NCI-H2081 (cell line): ENCODE measurements at regions not wholly inside any gene's neighbourhood (a gene's known extent, or its start where the extent isn't known, plus 50 kb on each side); places are given as distances from the start of the nearest gene placed in this dataset.
"Not testable (repeated sequence)": the region's sequence is repeated elsewhere in the genome, so short reads cannot be mapped to it uniquely, and the experiment has no call there.

Experiments
- DNase-seq, 2 experiments: peaks; one replicate each; lab custom pipeline; 2025; lab: John Stamatoyannopoulos, UW

DNA sequence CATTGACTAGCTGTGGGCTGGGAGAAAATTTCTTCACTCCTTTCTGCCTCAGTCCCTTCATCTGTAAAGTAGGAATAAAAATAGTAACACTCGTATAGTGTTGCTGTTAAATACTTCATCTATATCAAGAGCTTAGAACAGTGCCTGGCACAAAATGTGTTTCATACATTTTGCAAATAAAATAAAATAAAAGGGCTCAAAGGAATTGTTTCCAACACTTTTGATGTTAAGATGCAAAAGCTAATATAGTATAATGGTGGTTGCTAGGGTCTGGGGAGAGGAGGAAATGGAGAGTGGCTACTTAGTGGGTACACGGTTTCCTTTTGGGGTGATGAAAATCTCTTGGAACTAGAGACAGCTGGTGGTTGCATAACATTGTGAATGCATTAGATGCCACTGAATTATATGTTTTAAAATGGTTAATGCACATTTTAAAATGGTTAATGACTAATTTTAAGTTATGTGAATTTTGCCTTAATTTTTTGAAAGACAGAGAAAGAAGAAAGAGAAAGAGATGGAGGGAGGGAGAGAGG, 542.1 kb upstream of the ID2 start:
- DNase-seq = no peak

DNA sequence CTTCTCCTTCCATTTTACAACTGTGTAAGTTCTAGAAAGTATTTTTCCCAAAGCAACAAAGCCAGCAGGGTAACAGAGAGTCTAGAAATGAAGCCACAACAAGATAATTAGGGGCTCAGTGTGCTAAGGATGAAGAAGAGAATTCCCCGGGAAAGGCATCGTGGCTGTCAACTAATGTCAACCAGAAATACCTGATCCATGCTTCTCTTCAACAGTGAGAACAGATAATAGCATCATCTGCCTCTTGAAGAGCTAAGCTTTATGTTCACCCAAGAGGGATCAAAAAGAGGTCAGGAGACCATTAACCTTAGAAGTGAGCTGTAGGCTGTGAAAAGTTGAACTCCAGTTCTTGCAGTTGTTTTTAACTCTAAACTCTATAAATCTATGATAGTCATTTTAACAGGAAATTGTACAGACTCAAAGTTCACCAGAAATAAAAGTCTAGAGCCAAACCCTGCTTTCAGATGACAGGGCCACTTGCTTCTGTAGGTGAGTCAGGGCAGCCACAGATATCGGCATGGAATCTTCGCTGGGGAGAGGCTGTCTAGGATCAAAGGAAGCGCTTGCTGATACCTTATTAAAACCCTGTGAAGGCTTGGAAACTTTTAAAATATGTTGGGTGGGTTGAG, 540.7 kb upstream of the ID2 start:
- DNase-seq = no peak

GRCh38 chr2:8141780-8142179, 540.1 kb upstream of the ID2 start:
- no peak for DNase-seq

- no peak for DNase-seq
These were observed 539.4 kb upstream of the ID2 start for GRCh38 chr2:8142461-8142860.

GRCh38 chr2:8144131-8144631, 537.7 kb upstream of the ID2 start:
- DNase-seq = no peak

- DNase-seq = no peak
These were observed 537.1 kb upstream of the ID2 start for GRCh38 chr2:8144785-8145184.

- not testable (repeated sequence) for DNase-seq
These were observed 536.5 kb upstream of the ID2 start for GRCh38 chr2:8145375-8145774.

- DNase-seq = peak; percentile 42 to 83
These were observed 535.5 kb upstream of the ID2 start for GRCh38 chr2:8146132-8147005.

DNA sequence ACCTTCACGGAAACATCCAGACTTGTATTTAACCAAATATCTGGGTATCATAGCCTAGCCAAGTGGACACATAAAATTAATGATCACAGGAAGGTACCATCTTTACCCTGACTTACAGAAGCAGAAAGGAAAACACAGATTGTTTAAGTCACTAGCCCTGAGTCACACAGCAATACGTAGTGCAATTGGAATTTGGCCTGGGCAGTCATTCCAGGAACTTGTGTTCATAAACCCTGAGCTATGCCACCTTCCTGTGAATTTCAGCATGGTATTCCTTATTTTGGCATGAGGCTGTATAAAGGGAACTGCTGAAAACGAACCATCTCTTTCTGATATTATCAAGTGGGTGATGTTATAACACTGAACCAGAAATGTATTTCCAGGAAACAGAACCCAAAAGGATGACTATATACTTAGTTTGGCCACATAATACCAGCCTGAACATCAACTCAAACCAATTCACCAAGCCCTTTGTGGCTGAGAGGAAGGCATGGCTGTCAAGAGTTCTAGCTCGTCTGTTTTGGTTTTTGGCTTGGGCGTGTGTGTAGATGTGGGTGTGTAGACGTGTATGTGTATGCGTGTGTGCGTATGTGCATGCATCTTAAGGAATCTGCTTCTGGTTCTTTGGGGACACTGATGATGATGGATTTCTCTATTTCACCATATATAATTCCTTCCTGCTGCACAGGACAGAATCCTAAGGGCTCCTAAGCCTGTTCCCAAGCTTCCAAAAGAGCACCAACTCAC, 533.4 kb upstream of the ID2 start:
- DNase-seq = no peak

- no peak for DNase-seq
These were observed 532.9 kb upstream of the ID2 start for GRCh38 chr2:8149007-8149405.

DNA sequence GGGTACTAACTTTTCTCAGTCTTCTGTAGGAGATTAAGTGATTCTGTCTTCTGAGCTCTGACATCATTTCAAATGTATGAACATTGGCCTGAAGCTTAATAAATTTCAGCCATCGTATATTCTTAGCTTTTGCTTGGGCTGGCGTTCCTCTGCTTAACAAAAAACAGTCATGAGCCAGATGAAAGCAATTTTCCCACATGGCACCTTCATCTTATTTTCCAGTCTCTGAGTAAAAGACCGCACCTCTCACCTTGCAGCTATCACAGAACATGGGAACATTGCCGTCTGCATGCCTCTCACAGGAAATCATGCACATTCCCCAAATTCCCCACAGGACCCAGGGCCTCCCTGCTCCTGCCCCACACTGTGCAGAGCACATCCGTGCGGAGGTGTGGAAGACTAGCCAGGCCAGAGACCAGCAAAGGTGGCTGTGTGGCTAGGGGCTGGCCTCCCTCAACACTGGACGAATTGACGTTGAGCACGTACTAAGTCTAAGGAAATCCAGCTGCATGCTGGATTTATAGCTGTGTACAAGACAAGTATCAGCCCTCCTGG, 531.8 kb upstream of the ID2 start:
- DNase-seq = no peak

DNA sequence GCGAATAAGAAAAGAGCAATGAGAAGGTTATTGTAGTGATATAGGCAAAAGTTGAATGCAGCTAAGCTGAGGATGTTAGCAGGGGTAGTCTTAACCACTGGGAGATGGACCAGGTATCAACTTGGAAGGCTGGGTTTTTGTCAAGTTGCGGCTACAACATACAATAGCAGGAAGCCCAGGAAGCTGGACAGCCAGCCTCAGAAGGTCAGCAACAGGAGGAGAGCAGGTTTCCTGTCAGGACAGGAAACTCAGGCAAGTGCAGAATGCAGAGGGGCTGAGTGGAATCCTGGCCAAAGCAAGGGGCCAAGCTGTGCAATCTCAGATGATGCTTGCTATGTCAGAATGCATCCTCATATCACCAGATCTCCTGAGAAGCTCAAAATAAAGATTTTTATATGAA, 530.0 kb upstream of the ID2 start:
- DNase-seq = no peak

DNA sequence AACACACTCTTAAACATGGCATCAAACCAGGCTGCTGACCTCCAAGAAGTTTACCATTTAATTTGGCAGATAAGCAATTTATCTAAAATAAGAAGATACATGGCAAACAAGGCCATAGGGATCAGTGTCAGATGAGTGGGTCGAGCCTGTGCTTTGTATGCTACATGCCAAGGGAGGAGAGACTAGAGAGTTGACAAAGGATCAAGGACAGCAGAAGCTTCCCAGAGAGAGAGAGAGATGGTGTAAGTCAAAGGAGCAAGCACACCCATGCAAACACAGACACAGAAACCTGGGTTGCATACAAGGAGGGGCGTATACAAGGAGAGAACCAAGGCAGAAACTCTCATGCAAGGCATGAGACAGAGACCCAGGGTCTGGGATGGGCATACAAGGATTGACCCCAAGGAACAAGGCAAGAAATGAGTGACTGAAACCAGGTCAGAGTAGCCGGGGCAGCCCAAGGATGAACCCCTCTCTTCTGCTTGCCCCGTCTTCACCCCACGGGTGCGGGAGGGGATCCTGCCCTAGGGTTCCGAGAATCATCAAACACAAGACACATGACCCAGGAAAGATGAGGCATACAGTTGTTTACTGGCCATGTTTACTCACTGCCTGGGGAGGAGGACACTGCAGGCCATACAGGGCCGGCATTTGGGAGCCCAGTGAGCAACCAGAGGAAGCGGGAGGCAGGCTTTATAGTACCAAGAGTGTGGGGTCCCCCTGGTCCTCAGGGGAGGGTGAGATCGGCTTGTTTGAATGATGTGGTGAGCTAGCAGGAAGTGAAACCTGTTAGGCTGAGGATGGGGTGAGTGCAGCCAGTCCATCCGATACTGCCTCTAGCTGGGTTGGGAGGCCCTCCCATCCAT, 529.2 kb upstream of the ID2 start:
- no peak for DNase-seq

DNA sequence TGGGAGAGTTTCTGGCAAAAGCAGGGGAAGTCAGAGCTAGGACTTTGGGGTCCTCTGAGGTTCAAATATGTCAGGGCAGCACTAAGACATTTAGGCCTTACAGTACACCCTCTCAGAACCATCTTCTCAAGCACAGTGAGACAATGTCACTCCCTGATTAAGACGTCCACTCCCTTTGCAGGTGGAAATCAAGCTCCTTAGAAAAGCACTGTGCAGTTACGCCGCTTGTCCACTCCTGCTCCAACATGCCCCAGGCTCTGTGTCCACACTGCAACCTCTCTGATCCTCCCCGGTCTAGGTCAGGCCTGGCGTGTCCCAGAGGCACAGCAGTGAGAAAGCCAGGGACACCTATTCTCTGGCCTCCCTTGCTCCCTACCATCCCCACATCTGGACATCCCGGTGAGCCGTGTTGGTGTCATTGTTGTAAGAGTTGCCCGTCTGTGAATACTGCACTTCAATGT, 528.6 kb upstream of the ID2 start:
- DNase-seq = no peak

GRCh38 chr2:8154270-8154669, 527.6 kb upstream of the ID2 start:
- DNase-seq = no peak

- no peak for DNase-seq
These were observed 526.9 kb upstream of the ID2 start for GRCh38 chr2:8154936-8155335.

- no peak for DNase-seq
These were observed 524.0 kb upstream of the ID2 start for GRCh38 chr2:8157621-8158430.

DNA sequence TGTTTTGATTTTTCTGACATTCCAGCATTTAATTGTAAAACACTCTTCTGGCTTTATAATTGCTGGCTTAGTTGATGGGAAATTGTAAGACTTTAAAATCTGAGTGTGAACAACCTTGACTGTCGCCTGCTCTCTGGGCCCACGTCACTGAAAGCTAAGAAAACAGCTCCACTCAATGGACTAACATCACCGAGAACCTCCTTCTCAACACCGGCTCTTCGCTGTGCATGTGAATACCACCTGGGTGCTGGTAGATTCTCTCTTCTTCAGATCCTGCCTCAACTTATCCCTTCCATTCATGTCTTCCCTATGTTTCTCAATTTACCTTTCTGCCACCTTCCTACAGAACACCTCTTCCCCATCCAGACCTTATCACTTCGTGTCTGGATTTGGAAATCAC, 523.1 kb upstream of the ID2 start:
- DNase-seq = peak in 1 of 2 experiments; percentile 15

DNA sequence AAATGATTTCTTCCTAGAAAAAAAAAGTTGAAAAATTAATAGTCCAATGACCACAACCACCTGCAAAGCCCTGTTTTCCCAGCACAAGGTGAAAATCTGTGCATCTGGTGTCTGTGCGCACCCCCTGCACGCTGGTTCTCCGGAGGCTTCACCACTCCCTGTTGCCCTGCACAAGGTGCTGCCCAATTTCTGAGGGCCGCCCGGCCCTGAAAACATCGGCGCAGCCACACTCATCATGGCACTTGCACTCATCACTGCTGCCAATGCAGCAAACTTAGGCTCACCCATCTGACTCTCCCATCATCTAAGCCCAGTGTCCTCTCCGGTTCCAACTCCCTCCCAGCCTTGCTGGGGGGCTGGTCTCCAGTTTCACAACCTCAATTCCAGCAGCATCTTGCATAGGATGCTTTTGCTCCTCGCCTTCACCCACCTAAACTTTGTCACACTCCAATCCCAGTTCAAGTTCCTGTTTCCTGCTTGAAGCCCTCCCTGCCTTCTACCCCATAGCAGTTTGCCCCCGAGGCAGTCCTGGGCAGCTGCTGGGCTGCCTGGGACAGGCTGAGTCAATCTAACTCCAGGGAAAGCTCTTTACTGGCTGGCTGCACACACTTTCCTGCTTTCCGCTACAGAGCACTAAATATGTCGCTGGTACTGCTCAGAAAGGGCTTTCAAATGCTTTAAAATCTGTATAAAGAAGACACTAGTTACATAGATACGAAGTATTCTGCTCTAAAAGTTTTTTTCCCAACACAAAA, 522.5 kb upstream of the ID2 start:
- DNase-seq = no peak
